ENCODE measurements at regions not wholly inside any gene's neighbourhood (a gene's known extent, or its start where the extent isn't known, plus 50 kb on each side); places are given as distances from the start of the nearest gene placed in this dataset.
"Not testable (repeated sequence)": the region's sequence is repeated elsewhere in the genome, so short reads cannot be mapped to it uniquely, and the experiment has no call there.

DNA sequence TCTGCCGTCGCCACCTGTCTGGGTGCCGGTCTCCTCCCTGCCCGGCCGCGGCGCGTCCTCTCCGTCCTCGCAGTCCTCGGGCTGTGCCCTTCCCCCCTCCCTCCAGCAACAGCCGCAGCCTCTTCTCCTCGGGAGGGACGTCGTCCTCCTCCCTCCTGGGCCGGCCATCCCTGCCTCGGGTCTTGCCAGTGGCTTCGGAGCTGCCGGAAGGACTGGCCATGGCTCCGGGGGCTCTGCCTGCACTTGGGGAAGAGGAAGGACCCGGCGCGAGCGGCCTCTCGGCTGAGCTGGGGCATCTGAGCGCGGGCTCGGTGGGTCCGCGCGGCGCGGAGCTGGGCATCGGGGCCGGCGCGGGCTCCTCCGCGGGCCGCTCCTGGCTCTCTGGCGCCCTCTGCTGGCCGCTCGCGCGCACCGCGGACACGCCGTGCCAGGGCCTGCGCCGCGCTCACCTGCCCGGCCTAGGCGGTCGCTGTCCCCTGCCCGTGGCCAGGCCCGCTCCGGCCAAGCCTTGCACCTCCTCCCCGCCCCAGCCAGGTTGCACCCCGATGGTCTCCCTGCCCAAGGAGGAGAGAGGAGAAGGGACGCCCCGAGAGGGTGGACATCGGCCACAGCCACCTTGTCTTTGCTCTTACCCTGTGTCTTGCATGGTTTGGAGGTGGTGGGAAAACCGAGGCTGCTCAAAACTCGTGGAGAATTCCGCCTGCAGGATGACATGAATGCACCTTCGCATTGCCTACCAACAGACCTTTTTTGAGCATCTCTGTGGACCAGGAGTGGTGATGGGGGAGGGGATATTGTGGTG is 83.9 kb upstream of the FRG2C start:
- H3K4ac ChIP-seq (ENCODE audit: low read depth, low read length); H3K14ac ChIP-seq (replicated peaks; ENCODE audit: low read depth, low read length); H3K9me3 ChIP-seq (ENCODE audit: control insufficient read depth, insufficient read depth, low read length); H3K79me1 ChIP-seq (ENCODE audit: low read depth in 1 of 2, low read length in 2 of 2); DNase-seq; H3K23ac ChIP-seq (ENCODE audit: low read depth, low read length); H2BK20ac ChIP-seq (ENCODE audit: low read depth, low read length); H3K27me3 ChIP-seq (ENCODE audit: control insufficient read depth, insufficient read depth, low read length); dilution Hi-C loops (cut with HindIII; ENCODE audit: low sequenced_read_pairs, unreplicated experiment); BruUV-seq (replicated peaks); H3K9me1 ChIP-seq (ENCODE audit: insufficient read depth, low read length); H3K9ac ChIP-seq (ENCODE audit: low read depth, low read length); H4K8ac ChIP-seq (ENCODE audit: low read depth in 2 of 2, low read length in 2 of 2); H2AK9ac ChIP-seq (replicated peaks; ENCODE audit: low read depth, low read length, poor library complexity); H4K20me1 ChIP-seq (ENCODE audit: insufficient read depth, low read length); H2AK5ac ChIP-seq (ENCODE audit: low read depth, low read length); H3K18ac ChIP-seq (ENCODE audit: low read depth, low read length); H2BK15ac ChIP-seq (ENCODE audit: low read depth, low read length); POLR2A ChIA-PET (ENCODE audit: unreplicated experiment); H3K4me1 ChIP-seq (ENCODE audit: control insufficient read depth, insufficient read depth, low read length); H3K27ac ChIP-seq (ENCODE audit: insufficient read depth, low read length); H4K91ac ChIP-seq (ENCODE audit: insufficient read depth, low read depth, low read length); H4K5ac ChIP-seq (ENCODE audit: low read depth, low read length); H3K36me3 ChIP-seq (ENCODE audit: control insufficient read depth, insufficient read depth, low read length); H2BK5ac ChIP-seq (ENCODE audit: low read depth, low read length, poor library complexity, severe bottlenecking); H2BK120ac ChIP-seq (ENCODE audit: low read depth, low read length); H3K56ac ChIP-seq (ENCODE audit: extremely low read depth, insufficient read depth, low read length): not testable (repeated sequence)
- intact Hi-C loops (cut with micrococcal nuclease): loop anchor here (2.0 kb wide), 1 partner anchor 321 kb away; no protein-coding TSS in a partner anchor
- Histone ChIP-seq H3K4me3 (ENCODE audit: insufficient read depth, low read depth, low read length) (peak overlapping the region; percentile 56), H2AFZ (replicated peaks; ENCODE audit: low read length, poor library complexity) (peak overlapping the region; percentile 81), H3K4me2 (ENCODE audit: low read depth, low read length) (peak overlapping the region; percentile 86)
- CTCF ChIA-PET: interaction anchor here (0.6 kb wide), 1 partner anchor 310 kb away, joined by 5 read pairs; no protein-coding TSS in a partner anchor
- TF ChIP-seq SMC3 (IDR thresholded peaks at IDR 0.05; ENCODE audit: low read depth, low read length): peak; percentile 27; the same call in 1 of the 2 replicates
- TF ChIP-seq RAD21 (IDR thresholded peaks at IDR 0.05; ENCODE audit: low read length): peak; percentile 36
- TF ChIP-seq, protein P1, sequence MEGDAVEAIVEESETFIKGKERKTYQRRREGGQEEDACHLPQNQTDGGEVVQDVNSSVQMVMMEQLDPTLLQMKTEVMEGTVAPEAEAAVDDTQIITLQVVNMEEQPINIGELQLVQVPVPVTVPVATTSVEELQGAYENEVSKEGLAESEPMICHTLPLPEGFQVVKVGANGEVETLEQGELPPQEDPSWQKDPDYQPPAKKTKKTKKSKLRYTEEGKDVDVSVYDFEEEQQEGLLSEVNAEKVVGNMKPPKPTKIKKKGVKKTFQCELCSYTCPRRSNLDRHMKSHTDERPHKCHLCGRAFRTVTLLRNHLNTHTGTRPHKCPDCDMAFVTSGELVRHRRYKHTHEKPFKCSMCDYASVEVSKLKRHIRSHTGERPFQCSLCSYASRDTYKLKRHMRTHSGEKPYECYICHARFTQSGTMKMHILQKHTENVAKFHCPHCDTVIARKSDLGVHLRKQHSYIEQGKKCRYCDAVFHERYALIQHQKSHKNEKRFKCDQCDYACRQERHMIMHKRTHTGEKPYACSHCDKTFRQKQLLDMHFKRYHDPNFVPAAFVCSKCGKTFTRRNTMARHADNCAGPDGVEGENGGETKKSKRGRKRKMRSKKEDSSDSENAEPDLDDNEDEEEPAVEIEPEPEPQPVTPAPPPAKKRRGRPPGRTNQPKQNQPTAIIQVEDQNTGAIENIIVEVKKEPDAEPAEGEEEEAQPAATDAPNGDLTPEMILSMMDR (conservative IDR thresholded peaks at IDR 0.05; ENCODE audit: low read depth, low read length): peak; percentile 49
- in situ Hi-C loops (cut with MboI; ENCODE audit: low sequenced_read_pairs): loop anchor here (25.0 kb wide), 1 partner anchor 293 kb away; no protein-coding TSS in a partner anchor
- peak; percentile 46; the same call in 1 of the 2 replicates for ATAC-seq (ENCODE audit: low read depth)
- WGBS, 2 experiments (ENCODE audit: extremely low coverage in 2 of 2, insufficient read length in 1 of 2): no CpG with 5 or more reads among the region's 67 CpGs

DNA sequence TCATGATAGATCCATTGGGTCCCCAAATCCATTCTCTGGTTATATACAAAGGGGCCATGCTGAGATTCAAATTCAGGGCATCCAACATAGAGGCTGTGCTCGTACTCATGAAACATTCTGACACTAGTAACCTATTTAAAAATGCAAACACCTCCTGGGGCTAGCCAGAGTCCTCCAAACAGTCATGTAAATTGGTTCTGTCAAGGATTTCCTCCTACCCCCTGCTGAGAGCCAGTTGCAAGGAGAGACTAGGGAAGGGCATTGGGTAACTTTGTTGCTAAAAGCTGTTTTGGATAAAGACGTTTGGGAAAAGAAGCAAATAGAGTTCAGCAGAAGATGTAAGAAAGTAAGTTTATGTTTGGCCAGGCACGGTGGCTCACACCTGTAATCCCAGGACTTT is 81.6 kb upstream of the FRG2C start:
- H2BK15ac ChIP-seq (ENCODE audit: low read depth, low read length); H3K27me3 ChIP-seq (ENCODE audit: control insufficient read depth, insufficient read depth, low read length); H3K4me3 ChIP-seq (ENCODE audit: insufficient read depth, low read depth, low read length); H3K56ac ChIP-seq (ENCODE audit: extremely low read depth, insufficient read depth, low read length); H3K79me1 ChIP-seq (ENCODE audit: low read depth in 1 of 2, low read length in 2 of 2); H2AK5ac ChIP-seq (ENCODE audit: low read depth, low read length); H4K20me1 ChIP-seq (ENCODE audit: insufficient read depth, low read length); H3K4ac ChIP-seq (ENCODE audit: low read depth, low read length); H2BK120ac ChIP-seq (ENCODE audit: low read depth, low read length); H4K91ac ChIP-seq (ENCODE audit: insufficient read depth, low read depth, low read length); POLR2A ChIA-PET (ENCODE audit: unreplicated experiment); H4K5ac ChIP-seq (ENCODE audit: low read depth, low read length); ATAC-seq (ENCODE audit: low read depth); dilution Hi-C loops (cut with HindIII; ENCODE audit: low sequenced_read_pairs, unreplicated experiment); CTCF ChIA-PET; H4K8ac ChIP-seq (ENCODE audit: low read depth in 2 of 2, low read length in 2 of 2); H2AFZ ChIP-seq (replicated peaks; ENCODE audit: low read length, poor library complexity); H2BK5ac ChIP-seq (ENCODE audit: low read depth, low read length, poor library complexity, severe bottlenecking); H3K36me3 ChIP-seq (ENCODE audit: control insufficient read depth, insufficient read depth, low read length); H3K9ac ChIP-seq (ENCODE audit: low read depth, low read length); H3K9me1 ChIP-seq (ENCODE audit: insufficient read depth, low read length); H3K18ac ChIP-seq (ENCODE audit: low read depth, low read length); DNase-seq; H2BK20ac ChIP-seq (ENCODE audit: low read depth, low read length); H3K23ac ChIP-seq (ENCODE audit: low read depth, low read length); H2AK9ac ChIP-seq (replicated peaks; ENCODE audit: low read depth, low read length, poor library complexity); H3K27ac ChIP-seq (ENCODE audit: insufficient read depth, low read length); BruUV-seq (replicated peaks); H3K14ac ChIP-seq (replicated peaks; ENCODE audit: low read depth, low read length); H3K9me3 ChIP-seq (ENCODE audit: control insufficient read depth, insufficient read depth, low read length); intact Hi-C loops (cut with micrococcal nuclease); H3K4me1 ChIP-seq (ENCODE audit: control insufficient read depth, insufficient read depth, low read length); H3K4me2 ChIP-seq (ENCODE audit: low read depth, low read length): not testable (repeated sequence)
- in situ Hi-C loops (cut with MboI; ENCODE audit: low sequenced_read_pairs): loop anchor here (25.0 kb wide), 1 partner anchor 295 kb away; no protein-coding TSS in a partner anchor
- no CpG with 5 or more reads among the region's 3 CpGs for WGBS, 2 experiments (ENCODE audit: extremely low coverage in 2 of 2, insufficient read length in 1 of 2)

Measured in IMR-90 (cell line).